Upper lobe of left lung (tissue), 6 donors: ENCODE measurements at regions not wholly inside any gene's neighbourhood (a gene's known extent, or its start where the extent isn't known, plus 50 kb on each side); places are given as distances from the start of the nearest gene placed in this dataset.

Experiments
- ATAC-seq, 2 donors: fragments of 200-7000 bp; cut with Tn5 transposase; one replicate each; pipeline ENCODE4 v1.9.1; 2022; ENCODE audit warnings: mild to moderate bottlenecking in 2 of 2, moderate library complexity in 2 of 2; ENCODE audit not compliant: low FRiP score in 2 of 2
- DNase-seq, 2 donors: peaks; one replicate each; pipeline ENCODE4 v3.0.0-alpha.2; 2019 to 2020
- H3K27ac ChIP-seq, 4 donors: fragments of 200-600 bp; sonication (generic); one replicate each; pipeline ENCODE4 v1.5.1; 2016 to 2019
- H3K27me3 ChIP-seq, 4 donors: fragments of 200-600 bp; sonication (generic); one replicate each; pipeline ENCODE4 v1.5.1; 2017 to 2019
- H3K36me3 ChIP-seq, 4 donors: fragments of 200-600 bp; sonication (generic); one replicate each; pipeline ENCODE4 v1.5.1; 2016 to 2019
- H3K4me1 ChIP-seq, 4 donors: fragments of 200-600 bp; sonication (generic); one replicate each; pipeline ENCODE4 v1.5.1; 2018 to 2019
- H3K4me3 ChIP-seq, 4 donors: fragments of 200-600 bp; sonication (generic); one replicate each; pipeline ENCODE4 v1.5.1; 2017 to 2019; ENCODE audit warnings: mild to moderate bottlenecking in 2 of 4, moderate library complexity in 1 of 4
- H3K9me3 ChIP-seq, 4 donors: fragments of 200-600 bp; sonication (generic); one replicate each; pipeline ENCODE4 v1.5.1; 2018 to 2019
- EP300 ChIP-seq, 4 donors: sonication (generic); formaldehyde crosslinking; IDR thresholded peaks; one replicate each; pipeline ENCODE4 v1.5.1; 2017; ENCODE audit warnings: antibody characterized with exemption in 4 of 4, control low read depth in 2 of 4
- POLR2A ChIP-seq, 4 donors: fragments of 450-650 bp; IDR thresholded peaks; one replicate each; pipeline ENCODE4 v1.5.1; 2016 to 2017; ENCODE audit warnings: antibody characterized with exemption in 4 of 4, mild to moderate bottlenecking in 2 of 4
- POLR2AphosphoS5 ChIP-seq, 2 donors: sonication (generic); formaldehyde crosslinking; IDR thresholded peaks; one replicate each; pipeline ENCODE4 v1.5.1; 2017; ENCODE audit warnings: antibody characterized with exemption in 2 of 2
- WGBS, 2 donors: methylation state at CpG; one replicate each; pipeline ENCODE4 v1.1.5; 2017 to 2018; 5-methylcytosine and 5-hydroxymethylcytosine counted together
- TF ChIP-seq, protein P1 (sequence below), 6 experiments: fragments of 450-650 bp in 4 of 6; fragments of 200-600 bp in 2 of 6; sonication (generic) in 2 of 6; IDR thresholded peaks; one replicate each; pipeline ENCODE4 v1.5.1; 2016 to 2019; ENCODE audit warnings: antibody characterized with exemption in 6 of 6
- donor health status: DM: no; HTN: no; CAD: no; lungs with moderate emphysema.
- donor health status: DM: no; HTN: yes; CAD: no; lungs with severe emphysema.

DNA sequence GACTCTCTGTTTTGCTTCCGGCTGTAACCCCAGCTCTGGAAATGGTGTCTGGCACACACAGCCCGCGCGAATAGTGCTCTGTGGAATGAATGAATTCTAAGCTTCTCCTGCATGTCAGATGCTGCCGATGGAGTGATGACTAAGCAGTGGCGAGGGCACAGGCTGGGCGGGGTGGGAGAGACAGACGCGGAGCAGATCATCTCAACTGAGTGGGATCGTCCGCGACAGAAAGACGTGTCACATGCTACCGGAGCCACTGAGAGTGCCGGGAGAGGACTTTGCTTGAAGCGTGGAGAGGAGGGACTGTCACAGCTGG lies 334.5 kb downstream of the CTTN start:
- WGBS, 2 donors = 82 to 92% methylated on average over 16 of the region's 16 CpGs
- Histone ChIP-seq H3K4me1 (no peaks in the 10 kb centered on the region), H3K27me3 (no peaks in the 10 kb centered on the region), H3K9me3 (no peaks in the 10 kb centered on the region), H3K27ac (no peak overlapping the region), H3K36me3 (no peaks in the 10 kb centered on the region), H3K4me3 (no peak overlapping the region)
- ATAC-seq (no peak), DNase-seq (no peak)
- TF ChIP-seq POLR2A (IDR thresholded peaks at IDR 0.05) (no peak), POLR2AphosphoS5 (IDR thresholded peaks at IDR 0.05) (no peak), EP300 (IDR thresholded peaks at IDR 0.05) (no peak)
- TF ChIP-seq, protein P1, sequence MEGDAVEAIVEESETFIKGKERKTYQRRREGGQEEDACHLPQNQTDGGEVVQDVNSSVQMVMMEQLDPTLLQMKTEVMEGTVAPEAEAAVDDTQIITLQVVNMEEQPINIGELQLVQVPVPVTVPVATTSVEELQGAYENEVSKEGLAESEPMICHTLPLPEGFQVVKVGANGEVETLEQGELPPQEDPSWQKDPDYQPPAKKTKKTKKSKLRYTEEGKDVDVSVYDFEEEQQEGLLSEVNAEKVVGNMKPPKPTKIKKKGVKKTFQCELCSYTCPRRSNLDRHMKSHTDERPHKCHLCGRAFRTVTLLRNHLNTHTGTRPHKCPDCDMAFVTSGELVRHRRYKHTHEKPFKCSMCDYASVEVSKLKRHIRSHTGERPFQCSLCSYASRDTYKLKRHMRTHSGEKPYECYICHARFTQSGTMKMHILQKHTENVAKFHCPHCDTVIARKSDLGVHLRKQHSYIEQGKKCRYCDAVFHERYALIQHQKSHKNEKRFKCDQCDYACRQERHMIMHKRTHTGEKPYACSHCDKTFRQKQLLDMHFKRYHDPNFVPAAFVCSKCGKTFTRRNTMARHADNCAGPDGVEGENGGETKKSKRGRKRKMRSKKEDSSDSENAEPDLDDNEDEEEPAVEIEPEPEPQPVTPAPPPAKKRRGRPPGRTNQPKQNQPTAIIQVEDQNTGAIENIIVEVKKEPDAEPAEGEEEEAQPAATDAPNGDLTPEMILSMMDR (IDR thresholded peaks at IDR 0.05) = no peak

DNA sequence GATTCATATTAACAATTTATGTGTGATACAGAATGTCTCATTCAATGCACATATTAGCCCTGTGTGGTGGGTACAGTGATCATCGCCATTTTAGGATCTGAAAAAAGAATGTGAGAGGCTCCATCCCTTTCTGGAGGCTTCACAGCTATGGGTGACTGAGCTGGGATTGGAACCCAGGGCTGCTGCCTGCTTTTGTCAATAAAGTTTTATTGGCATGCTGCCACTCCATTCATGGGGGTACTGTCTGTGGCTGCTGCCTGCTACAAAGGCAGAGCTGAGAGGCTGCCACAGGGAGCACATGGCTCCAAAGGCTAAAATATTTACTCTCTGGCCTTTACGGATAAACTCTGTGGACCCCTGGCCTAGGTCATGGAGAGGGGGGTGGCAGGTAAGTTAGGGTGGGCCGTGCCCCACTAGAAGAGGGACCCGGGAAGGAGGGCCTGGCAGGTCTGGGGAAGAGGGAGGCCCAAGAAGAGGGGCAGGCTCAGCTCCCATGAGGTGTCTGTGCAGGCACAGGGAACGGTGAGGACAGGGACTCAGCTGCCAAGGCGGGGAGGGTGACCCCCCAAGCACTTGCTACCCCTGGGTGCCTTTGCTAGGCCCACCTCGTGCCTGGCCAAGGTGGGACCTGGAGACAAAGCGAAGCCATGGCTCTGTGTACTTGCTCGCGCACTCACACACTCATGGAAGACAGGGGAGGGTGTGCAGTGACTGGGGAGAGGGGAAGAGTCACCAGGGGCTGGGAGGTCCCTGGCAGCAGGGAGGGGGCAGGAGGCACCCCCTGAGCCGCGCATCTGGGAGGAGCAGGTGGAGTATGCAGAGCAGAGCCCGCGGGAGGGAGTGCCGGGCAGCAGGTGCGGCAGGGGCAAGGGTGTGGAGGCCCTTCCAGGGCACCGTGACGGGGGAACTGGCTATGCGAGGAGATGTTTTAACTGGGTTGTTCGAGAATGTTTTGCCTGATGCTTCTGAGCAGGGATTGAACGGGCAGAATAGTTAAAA lies 335.3 kb downstream of the CTTN start:
- no peak for DNase-seq
- no peak overlapping the region for H3K27ac ChIP-seq
- no peak for TF ChIP-seq POLR2A (IDR thresholded peaks at IDR 0.05)
- TF ChIP-seq, protein P1 (IDR thresholded peaks at IDR 0.05) = no peak
- TF ChIP-seq POLR2AphosphoS5 (IDR thresholded peaks at IDR 0.05) = no peak
- TF ChIP-seq EP300 (IDR thresholded peaks at IDR 0.05) = no peak
- ATAC-seq = peak in 1 of 2 donors; percentile 3
- H3K9me3 ChIP-seq = no peaks in the 10 kb centered on the region
- H3K36me3 ChIP-seq = no peaks in the 10 kb centered on the region
- no peak overlapping the region for H3K4me3 ChIP-seq
- H3K4me1 ChIP-seq = no peaks in the 10 kb centered on the region
- 87 to 90% methylated on average over 19 to 21 of the region's 21 CpGs for WGBS, 2 donors
- no peaks in the 10 kb centered on the region for H3K27me3 ChIP-seq

DNA sequence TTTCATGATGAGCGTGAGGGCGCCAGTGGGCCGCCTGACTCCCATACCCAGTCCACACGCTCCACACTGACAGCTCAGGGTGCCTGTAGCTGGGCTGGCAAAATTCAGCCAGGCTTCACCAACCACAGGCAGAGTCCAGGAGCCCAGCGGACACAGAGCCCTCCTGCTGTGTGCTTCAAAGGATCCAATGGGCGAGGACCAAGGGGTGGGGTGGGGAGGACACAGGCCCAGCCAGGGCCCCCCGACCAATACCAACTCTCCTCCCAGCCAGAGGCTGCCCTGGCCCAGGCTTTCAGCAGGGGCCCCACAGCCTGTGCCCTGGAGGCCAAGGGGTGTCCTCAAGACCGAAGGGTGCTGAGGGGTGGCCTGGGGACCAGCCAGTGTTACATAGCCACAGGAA lies 336.1 kb downstream of the CTTN start:
- TF ChIP-seq POLR2AphosphoS5 (IDR thresholded peaks at IDR 0.05) (no peak), POLR2A (IDR thresholded peaks at IDR 0.05) (no peak), EP300 (IDR thresholded peaks at IDR 0.05) (no peak)
- TF ChIP-seq, protein P1 (IDR thresholded peaks at IDR 0.05) = no peak
- H3K36me3 ChIP-seq = no peaks in the 10 kb centered on the region
- ATAC-seq (no peak), DNase-seq (no peak)
- no peak overlapping the region for H3K4me3 ChIP-seq
- WGBS, 2 donors = 86 to 96% methylated on average over 5 to 7 of the region's 8 CpGs
- no peaks in the 10 kb centered on the region for H3K27me3 ChIP-seq
- no peaks in the 10 kb centered on the region for H3K4me1 ChIP-seq
- no peak overlapping the region for H3K27ac ChIP-seq
- no peaks in the 10 kb centered on the region for H3K9me3 ChIP-seq

DNA sequence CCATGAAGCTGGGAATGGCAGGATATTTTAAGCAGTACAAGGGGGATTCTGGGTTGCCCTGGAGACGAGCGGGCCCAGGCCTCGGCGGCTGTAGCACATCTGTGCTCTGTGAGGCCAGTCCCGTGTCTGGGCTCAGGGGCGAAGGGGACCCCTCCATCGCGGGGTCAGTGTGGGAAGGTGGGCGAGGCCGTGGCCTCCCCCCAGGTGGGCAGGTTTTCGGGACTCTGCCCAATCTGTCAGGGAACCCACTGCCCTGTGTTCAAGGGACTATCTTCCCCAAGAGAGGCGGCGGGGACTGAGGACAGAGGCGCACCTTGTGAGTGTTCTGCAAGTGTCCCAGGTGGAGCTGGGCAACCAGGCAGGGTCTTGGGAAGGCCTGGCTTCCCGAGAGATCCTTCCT lies 336.6 kb downstream of the CTTN start:
- Histone ChIP-seq H3K27me3 (no peaks in the 10 kb centered on the region), H3K4me3 (no peak overlapping the region), H3K4me1 (no peaks in the 10 kb centered on the region), H3K36me3 (no peaks in the 10 kb centered on the region), H3K27ac (no peak overlapping the region), H3K9me3 (no peaks in the 10 kb centered on the region)
- ATAC-seq (no peak), DNase-seq (no peak)
- 72 to 88% methylated on average over 6 to 15 of the region's 15 CpGs for WGBS, 2 donors
- TF ChIP-seq POLR2AphosphoS5 (IDR thresholded peaks at IDR 0.05) (no peak), POLR2A (IDR thresholded peaks at IDR 0.05) (no peak), EP300 (IDR thresholded peaks at IDR 0.05) (no peak)
- TF ChIP-seq, protein P1 (IDR thresholded peaks at IDR 0.05) = no peak

DNA sequence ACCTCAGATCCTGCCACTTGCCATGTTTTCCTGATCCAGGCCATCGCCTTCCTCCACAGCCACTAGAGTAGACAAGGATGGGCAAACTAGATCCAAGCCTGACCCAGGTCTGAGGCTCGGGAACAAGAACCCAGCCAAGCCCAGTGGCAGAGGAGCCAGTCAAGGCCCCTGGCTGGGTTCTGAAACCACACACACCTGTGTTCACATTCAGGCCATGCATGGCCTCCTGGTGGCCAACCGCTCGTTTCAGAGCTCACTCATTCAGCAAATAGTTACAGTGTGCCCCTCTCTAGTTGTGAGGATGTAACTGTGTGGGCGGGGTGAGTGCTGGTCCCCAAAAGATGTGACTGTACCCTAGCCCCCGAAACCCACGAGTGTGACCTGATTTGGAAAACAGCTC lies 337.6 kb downstream of the CTTN start:
- no peaks in the 10 kb centered on the region for H3K27me3 ChIP-seq
- H3K36me3 ChIP-seq = no peaks in the 10 kb centered on the region
- no peak for ATAC-seq
- H3K4me1 ChIP-seq = no peaks in the 10 kb centered on the region
- WGBS, 2 donors = 85 to 100% methylated on average over 5 to 7 of the region's 7 CpGs
- TF ChIP-seq POLR2AphosphoS5 (IDR thresholded peaks at IDR 0.05) (no peak), POLR2A (IDR thresholded peaks at IDR 0.05) (no peak), EP300 (IDR thresholded peaks at IDR 0.05) (no peak)
- TF ChIP-seq, protein P1 (IDR thresholded peaks at IDR 0.05) = no peak
- H3K4me3 ChIP-seq = no peak overlapping the region
- no peaks in the 10 kb centered on the region for H3K9me3 ChIP-seq
- no peak for DNase-seq
- no peak overlapping the region for H3K27ac ChIP-seq
